Suprapubic skin (tissue), 4 donors: ENCODE measurements at regions not wholly inside any gene's neighbourhood (a gene's known extent, or its start where the extent isn't known, plus 50 kb on each side); places are given as distances from the start of the nearest gene placed in this dataset.

Experiments used
- DNase-seq, 2 donors: peaks; one replicate each; pipeline ENCODE4 v3.0.0-alpha.2; 2019; ENCODE audit warnings: low spot score in 2 of 2
- H3K27ac ChIP-seq: fragments of 200-600 bp; sonication (generic); one replicate; pipeline ENCODE4 v1.5.1; 2019
- H3K27me3 ChIP-seq: fragments of 200-600 bp; sonication (generic); one replicate; pipeline ENCODE4 v1.5.1; 2019
- H3K36me3 ChIP-seq: fragments of 200-600 bp; sonication (generic); one replicate; pipeline ENCODE4 v1.5.1; 2019
- H3K4me1 ChIP-seq: fragments of 200-600 bp; sonication (generic); one replicate; pipeline ENCODE4 v1.5.1; 2019
- H3K4me3 ChIP-seq: fragments of 200-600 bp; sonication (generic); one replicate; pipeline ENCODE4 v1.5.1; 2019; ENCODE audit warnings: mild to moderate bottlenecking
- H3K9me3 ChIP-seq: fragments of 200-600 bp; sonication (generic); one replicate; pipeline ENCODE4 v1.5.1; 2019
- CTCF ChIP-seq, 2 donors: fragments of 200-600 bp in 1 of 2; fragments of 450-650 bp in 1 of 2; sonication (generic) in 1 of 2; IDR thresholded peaks; one replicate each; pipeline ENCODE4 v1.5.1; 2016 to 2019; ENCODE audit warnings: antibody characterized with exemption in 2 of 2, mild to moderate bottlenecking in 1 of 2, moderate library complexity in 1 of 2
- EP300 ChIP-seq: sonication (generic); formaldehyde crosslinking; IDR thresholded peaks from one replicate; pipeline ENCODE4 v1.6.1; 2017; ENCODE audit warnings: antibody characterized with exemption
- POLR2A ChIP-seq, 2 donors: fragments of 450-650 bp; IDR thresholded peaks; one replicate each; pipeline ENCODE4 v1.6.1; 2017; ENCODE audit warnings: antibody characterized with exemption in 2 of 2, mild to moderate bottlenecking in 2 of 2, moderate library complexity in 2 of 2
- POLR2AphosphoS5 ChIP-seq, 3 donors: sonication (generic); formaldehyde crosslinking; IDR thresholded peaks; one replicate each; pipeline ENCODE4 v1.6.1; 2017; ENCODE audit warnings: antibody characterized with exemption in 3 of 3
- WGBS: methylation state at CpG from one replicate; pipeline ENCODE4 v1.1.5; 2018; 5-methylcytosine and 5-hydroxymethylcytosine counted together

DNA sequence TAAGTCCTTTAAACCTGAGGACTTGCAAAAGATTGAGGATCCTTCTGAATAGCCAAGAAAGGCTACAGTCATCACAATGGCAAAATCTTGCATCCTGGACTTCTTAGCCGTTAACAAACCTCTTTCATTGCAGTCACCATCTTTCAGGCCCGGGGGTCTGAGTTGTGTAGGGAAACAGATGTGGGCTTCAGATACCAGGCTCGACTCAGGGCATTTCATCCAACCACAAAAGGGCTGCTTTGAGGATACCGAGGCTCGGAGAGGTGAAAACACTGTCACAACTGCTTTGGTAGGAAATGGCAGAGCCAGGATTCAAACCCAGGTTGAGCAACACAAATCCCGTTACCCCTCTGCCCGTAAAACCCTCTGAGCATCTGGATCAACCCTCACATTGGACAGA is 147.4 kb downstream of the TFCP2L1 start:
- Histone ChIP-seq H3K27me3 (no peaks in the 10 kb centered on the region), H3K9me3 (no peaks in the 10 kb centered on the region), H3K4me3 (no peak overlapping the region), H3K27ac (no peak overlapping the region), H3K36me3 (no peaks in the 10 kb centered on the region), H3K4me1 (no peaks in the 10 kb centered on the region)
- WGBS: 64% methylated on average over 7 of the region's 7 CpGs
- no peak for DNase-seq
- TF ChIP-seq POLR2AphosphoS5 (IDR thresholded peaks at IDR 0.05) (no peak), CTCF (IDR thresholded peaks at IDR 0.05) (no peak), POLR2A (IDR thresholded peaks at IDR 0.05) (no peak), EP300 (no peak)

DNA sequence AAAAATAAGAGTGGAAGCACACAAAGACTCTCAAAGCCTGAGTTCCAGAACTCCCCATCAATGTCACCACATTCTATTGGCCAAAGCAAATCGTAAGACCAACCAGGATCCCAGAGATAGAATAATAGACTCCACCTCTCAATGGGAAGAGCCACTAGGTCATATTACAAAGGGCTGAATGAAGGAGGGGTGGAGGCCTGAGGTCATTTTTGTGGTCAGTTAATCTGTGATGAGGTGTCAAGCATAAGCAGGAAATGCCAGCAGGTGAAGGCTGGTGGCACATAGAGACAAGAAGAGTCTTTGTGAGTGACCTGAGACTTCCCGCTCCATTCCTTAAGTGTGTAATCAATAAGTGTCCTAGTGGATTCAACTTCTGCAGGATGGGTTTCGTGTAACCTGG is 144.3 kb downstream of the TFCP2L1 start:
- Histone ChIP-seq H3K9me3 (no peaks in the 10 kb centered on the region), H3K27me3 (no peaks in the 10 kb centered on the region), H3K4me3 (no peak overlapping the region), H3K27ac (no peak overlapping the region), H3K36me3 (no peaks in the 10 kb centered on the region), H3K4me1 (no peaks in the 10 kb centered on the region)
- TF ChIP-seq CTCF (IDR thresholded peaks at IDR 0.05): no peak
- no peak for TF ChIP-seq EP300
- DNase-seq: no peak
- WGBS: 79% methylated on average over 3 of the region's 3 CpGs

- H3K4me1 ChIP-seq: no peaks in the 10 kb centered on the region
- no peaks in the 10 kb centered on the region for H3K27me3 ChIP-seq
- H3K9me3 ChIP-seq: no peaks in the 10 kb centered on the region
- WGBS: 85% methylated on average over 1 of the region's 2 CpGs
- no peak for TF ChIP-seq CTCF (IDR thresholded peaks at IDR 0.05)
- TF ChIP-seq POLR2AphosphoS5 (IDR thresholded peaks at IDR 0.05): no peak
- no peak for TF ChIP-seq POLR2A (IDR thresholded peaks at IDR 0.05)
- no peak for TF ChIP-seq EP300
- H3K36me3 ChIP-seq: no peaks in the 10 kb centered on the region
- no peak overlapping the region for H3K27ac ChIP-seq
- H3K4me3 ChIP-seq: no peak overlapping the region
- DNase-seq: no peak
Observed at GRCh38 chr2:121142452-121142851, 142.6 kb downstream of the TFCP2L1 start.

DNA sequence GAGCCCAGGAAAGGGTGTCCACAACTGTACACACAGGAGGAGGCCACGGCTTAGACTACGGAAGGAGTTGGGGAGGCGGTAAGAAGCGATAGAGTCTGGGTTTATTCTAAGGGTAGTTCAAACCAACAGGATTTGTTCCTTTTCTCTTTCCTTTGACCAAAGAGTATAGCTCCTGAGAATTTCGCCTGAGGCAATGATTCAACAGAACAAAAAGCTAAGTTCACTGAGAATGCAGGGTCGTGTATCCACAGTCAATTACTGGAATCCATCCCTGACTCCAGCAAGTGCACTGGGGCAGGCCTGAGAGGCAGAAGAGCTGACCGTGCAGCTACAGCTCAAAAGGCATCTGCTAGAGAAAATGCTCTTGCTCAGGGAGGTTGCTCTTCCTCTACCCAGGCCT is 140.9 kb downstream of the TFCP2L1 start:
- TF ChIP-seq POLR2A (IDR thresholded peaks at IDR 0.05): no peak
- TF ChIP-seq EP300: no peak
- TF ChIP-seq CTCF (IDR thresholded peaks at IDR 0.05): no peak
- TF ChIP-seq POLR2AphosphoS5 (IDR thresholded peaks at IDR 0.05): no peak
- no peak for DNase-seq
- WGBS: 82% methylated on average over 7 of the region's 7 CpGs
- H3K4me1 ChIP-seq: no peaks in the 10 kb centered on the region
- H3K27ac ChIP-seq: no peak overlapping the region
- H3K9me3 ChIP-seq: no peaks in the 10 kb centered on the region
- no peaks in the 10 kb centered on the region for H3K36me3 ChIP-seq
- no peak overlapping the region for H3K4me3 ChIP-seq
- no peaks in the 10 kb centered on the region for H3K27me3 ChIP-seq

DNA sequence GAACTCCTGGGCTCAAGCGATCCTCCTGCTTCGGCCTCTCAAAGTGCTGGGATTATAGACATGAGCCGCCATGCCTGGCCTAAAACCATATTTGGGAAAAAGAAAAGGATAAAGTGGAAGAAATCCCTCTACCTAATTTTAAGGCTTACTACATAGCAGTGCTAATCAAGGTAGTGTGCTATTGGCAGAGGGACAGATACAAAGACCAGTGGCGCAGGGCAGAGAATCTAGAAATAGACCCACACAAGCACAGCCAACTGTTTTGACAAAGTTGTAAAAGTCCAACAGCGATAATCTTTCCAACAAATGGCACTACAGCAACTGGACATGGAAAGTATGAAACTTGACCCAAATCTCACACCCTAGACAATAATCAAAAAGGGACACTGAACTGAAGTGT is 138.4 kb downstream of the TFCP2L1 start:
- Histone ChIP-seq H3K9me3 (no peaks in the 10 kb centered on the region), H3K4me1 (peaks cover 12% of the 10 kb centered on the region), H3K36me3 (no peaks in the 10 kb centered on the region), H3K27ac (no peak overlapping the region), H3K4me3 (no peak overlapping the region), H3K27me3 (no peaks in the 10 kb centered on the region)
- 95% methylated on average over 5 of the region's 5 CpGs for WGBS
- no peak for DNase-seq
- TF ChIP-seq EP300: no peak
- no peak for TF ChIP-seq POLR2A (IDR thresholded peaks at IDR 0.05)
- no peak for TF ChIP-seq CTCF (IDR thresholded peaks at IDR 0.05)
- no peak for TF ChIP-seq POLR2AphosphoS5 (IDR thresholded peaks at IDR 0.05)
